SK-N-SH (cell line): ENCODE measurements at regions not wholly inside any gene's neighbourhood (a gene's known extent, or its start where the extent isn't known, plus 50 kb on each side); places are given as distances from the start of the nearest gene placed in this dataset.

Experiments
- CTCF ChIA-PET: fragments of 300-600, 350-600 bp; formaldehyde crosslinking; extraction: SDS; loops from one replicate; lab custom pipeline; 2021; lab: Yijun Ruan, JAX
- POLR2A ChIA-PET: fragments of 350-600 bp; sonication (Branson Sonifier 250); formaldehyde crosslinking; extraction: SDS; loops from one replicate; lab custom pipeline; 2020; ENCODE audit warnings: antibody characterized with exemption, inconsistent platforms; lab: Yijun Ruan, JAX
- DNase-seq: peaks from one replicate; pipeline ENCODE4 v3.0.0; 2012
- H2AFZ ChIP-seq: fragments of 200-600 bp; sonication (generic); 2 replicates; pipeline ENCODE4 v1.8.1; 2016; ENCODE audit warnings: antibody characterized with exemption, mild to moderate bottlenecking, low read depth
- H3F3A ChIP-seq: fragments of 200-600 bp; sonication (generic); replicated peaks from 2 replicates; pipeline ENCODE3; 2016; ENCODE audit warnings: antibody characterized with exemption, mild to moderate bottlenecking; ENCODE audit not compliant: insufficient read depth
- H3K27ac ChIP-seq, 2 experiments: fragments of 200-500 bp in 1 of 2; fragments of 200-600 bp in 1 of 2; sonication (Bioruptor generic) in 1 of 2; sonication (generic), shearing (Covaris generic) in 1 of 2; 2 replicates each; pipeline versions ENCODE4 v1.5.1 to v1.6.1; 2014 to 2016; ENCODE audit warnings: low read depth in 2 of 2, inconsistent platforms in 1 of 2, low read length in 1 of 2, mild to moderate bottlenecking in 1 of 2, mixed read lengths in 1 of 2
- H3K27me3 ChIP-seq: fragments of 200-600 bp; sonication (generic), shearing (Covaris generic); 2 replicates; pipeline ENCODE4 v1.6.1; 2016; ENCODE audit warnings: mixed run types; ENCODE audit not compliant: insufficient read depth
- H3K36me3 ChIP-seq, 2 experiments: fragments of 200-500 bp in 1 of 2; fragments of 200-600 bp in 1 of 2; sonication (Bioruptor generic) in 1 of 2; sonication (generic) in 1 of 2; replicated peaks in 1 of 2; 2 replicates each; pipeline versions ENCODE3 to v1.5.1; 2014 to 2016; ENCODE audit warnings: low read length in 1 of 2, mild to moderate bottlenecking in 1 of 2; ENCODE audit not compliant: insufficient read depth in 2 of 2, control insufficient read depth in 1 of 2
- H3K4me1 ChIP-seq, 2 experiments: fragments of 200-500 bp in 1 of 2; fragments of 200-600 bp in 1 of 2; sonication (Bioruptor generic) in 1 of 2; sonication (generic), shearing (Covaris generic) in 1 of 2; 2 replicates each; pipeline versions ENCODE4 v1.5.1 to v1.6.1; 2014 to 2016; ENCODE audit warnings: low read depth in 1 of 2, low read length in 1 of 2, mixed run types in 1 of 2; ENCODE audit not compliant: insufficient read depth in 2 of 2, control insufficient read depth in 1 of 2
- H3K4me2 ChIP-seq: fragments of 200-600 bp; sonication (generic), shearing (Covaris generic); 2 replicates; pipeline ENCODE4 v1.6.1; 2017; ENCODE audit warnings: mixed run types
- H3K4me3 ChIP-seq, 2 experiments: fragments of 200-500 bp in 1 of 2; fragments of 200-600 bp in 1 of 2; sonication (Bioruptor generic) in 1 of 2; sonication (generic), shearing (Covaris generic) in 1 of 2; 2 replicates each; pipeline versions ENCODE4 v1.5.1 to v1.8.1; 2014 to 2016; ENCODE audit warnings: low read depth in 2 of 2, inconsistent platforms in 1 of 2, low read length in 1 of 2, mild to moderate bottlenecking in 1 of 2, mixed read lengths in 1 of 2, moderate library complexity in 1 of 2
- H3K79me2 ChIP-seq: fragments of 200-600 bp; sonication (generic); 2 replicates; pipeline ENCODE4 v1.8.1; 2017; ENCODE audit warnings: mild to moderate bottlenecking; ENCODE audit not compliant: insufficient read depth
- H3K9ac ChIP-seq: fragments of 200-600 bp; sonication (generic); 2 replicates; pipeline ENCODE4 v1.6.1; 2017; ENCODE audit warnings: mixed run types
- H3K9me2 ChIP-seq: fragments of 200-600 bp; sonication (generic); 2 replicates; pipeline ENCODE4 v1.6.1; 2017; ENCODE audit warnings: mixed run types
- H3K9me3 ChIP-seq: fragments of 200-600 bp; sonication (generic); 2 replicates; pipeline ENCODE4 v1.6.1; 2017; ENCODE audit warnings: mixed run types, mild to moderate bottlenecking, moderate library complexity
- H4K20me1 ChIP-seq: fragments of 200-600 bp; sonication (generic); 2 replicates; pipeline ENCODE4 v1.6.1; 2017; ENCODE audit warnings: mild to moderate bottlenecking, mixed run types; ENCODE audit not compliant: insufficient read depth
- CHD2 ChIP-seq: fragments of 150-350 bp; IDR thresholded peaks from 2 replicates; pipeline ENCODE4 v1.6.1; 2018; ENCODE audit warnings: low read length; ENCODE audit not compliant: partially characterized antibody
- GATA2 ChIP-seq: sonication (generic); formaldehyde crosslinking; IDR thresholded peaks from 2 replicates; pipeline ENCODE4 v1.5.0; 2020; ENCODE audit warnings: mild to moderate bottlenecking, missing genetic modification reagents
- MEF2A ChIP-seq: IDR thresholded peaks from 2 replicates; pipeline ENCODE4 v1.4.0; 2012; ENCODE audit warnings: low read depth, borderline replicate concordance
- NFIC ChIP-seq: IDR thresholded peaks from 2 replicates; pipeline ENCODE4 v1.4.0; 2012; ENCODE audit warnings: borderline replicate concordance
- RFX5 ChIP-seq: IDR thresholded peaks from 2 replicates; pipeline ENCODE4 v1.6.1; 2012; ENCODE audit warnings: mild to moderate bottlenecking, improper control_type of control experiment, low read length
- TCF12 ChIP-seq: IDR thresholded peaks from 2 replicates; pipeline ENCODE4 v1.4.0; 2012
- WGBS: methylation state at CpG from one replicate; pipeline ENCODE4 v1.1.6; 2017; ENCODE audit warnings: low lambda C conversion rate; 5-methylcytosine and 5-hydroxymethylcytosine counted together
- TF ChIP-seq, protein P1 (sequence below): IDR thresholded peaks from 2 replicates; pipeline ENCODE4 v1.6.1; 2012; ENCODE audit warnings: mild to moderate bottlenecking, low read depth, low read length, moderate library complexity
- TF ChIP-seq, protein P2 (sequence below): IDR thresholded peaks from 2 replicates; pipeline ENCODE4 v1.4.0; 2012; ENCODE audit warnings: low read depth, borderline replicate concordance
- TF ChIP-seq, protein P3 (sequence below): fragments of 150-350 bp; IDR thresholded peaks from 2 replicates; pipeline ENCODE4 v1.6.1; 2017; ENCODE audit warnings: antibody characterized with exemption, low read length, low read depth, borderline replicate concordance

DNA sequence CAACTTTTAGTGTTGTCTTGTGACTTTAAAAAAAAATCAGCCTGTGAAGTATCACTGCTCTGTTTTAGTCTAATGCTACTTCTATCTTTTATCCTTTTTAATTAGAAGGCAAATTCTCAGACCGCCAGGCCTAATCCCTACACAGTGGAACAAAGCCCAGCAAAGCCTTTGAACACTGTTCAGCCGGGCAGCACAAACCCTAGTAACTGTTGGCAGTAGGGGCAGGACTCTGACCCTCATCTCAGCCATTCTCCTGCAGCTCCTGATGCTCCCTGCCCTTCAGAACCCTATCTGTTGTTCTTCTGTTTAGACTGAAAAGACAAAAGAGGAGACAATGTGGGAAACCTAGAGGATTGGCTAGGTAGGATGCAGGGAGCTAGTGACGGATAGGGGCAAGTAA is 78.0 kb upstream of the OTX2 start (continued):
- TF ChIP-seq, protein P1, sequence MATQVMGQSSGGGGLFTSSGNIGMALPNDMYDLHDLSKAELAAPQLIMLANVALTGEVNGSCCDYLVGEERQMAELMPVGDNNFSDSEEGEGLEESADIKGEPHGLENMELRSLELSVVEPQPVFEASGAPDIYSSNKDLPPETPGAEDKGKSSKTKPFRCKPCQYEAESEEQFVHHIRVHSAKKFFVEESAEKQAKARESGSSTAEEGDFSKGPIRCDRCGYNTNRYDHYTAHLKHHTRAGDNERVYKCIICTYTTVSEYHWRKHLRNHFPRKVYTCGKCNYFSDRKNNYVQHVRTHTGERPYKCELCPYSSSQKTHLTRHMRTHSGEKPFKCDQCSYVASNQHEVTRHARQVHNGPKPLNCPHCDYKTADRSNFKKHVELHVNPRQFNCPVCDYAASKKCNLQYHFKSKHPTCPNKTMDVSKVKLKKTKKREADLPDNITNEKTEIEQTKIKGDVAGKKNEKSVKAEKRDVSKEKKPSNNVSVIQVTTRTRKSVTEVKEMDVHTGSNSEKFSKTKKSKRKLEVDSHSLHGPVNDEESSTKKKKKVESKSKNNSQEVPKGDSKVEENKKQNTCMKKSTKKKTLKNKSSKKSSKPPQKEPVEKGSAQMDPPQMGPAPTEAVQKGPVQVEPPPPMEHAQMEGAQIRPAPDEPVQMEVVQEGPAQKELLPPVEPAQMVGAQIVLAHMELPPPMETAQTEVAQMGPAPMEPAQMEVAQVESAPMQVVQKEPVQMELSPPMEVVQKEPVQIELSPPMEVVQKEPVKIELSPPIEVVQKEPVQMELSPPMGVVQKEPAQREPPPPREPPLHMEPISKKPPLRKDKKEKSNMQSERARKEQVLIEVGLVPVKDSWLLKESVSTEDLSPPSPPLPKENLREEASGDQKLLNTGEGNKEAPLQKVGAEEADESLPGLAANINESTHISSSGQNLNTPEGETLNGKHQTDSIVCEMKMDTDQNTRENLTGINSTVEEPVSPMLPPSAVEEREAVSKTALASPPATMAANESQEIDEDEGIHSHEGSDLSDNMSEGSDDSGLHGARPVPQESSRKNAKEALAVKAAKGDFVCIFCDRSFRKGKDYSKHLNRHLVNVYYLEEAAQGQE: no peak
- TF ChIP-seq NFIC (no peak), CHD2 (no peak), GATA2 (no peak), MEF2A (no peak), RFX5 (no peak)

DNA sequence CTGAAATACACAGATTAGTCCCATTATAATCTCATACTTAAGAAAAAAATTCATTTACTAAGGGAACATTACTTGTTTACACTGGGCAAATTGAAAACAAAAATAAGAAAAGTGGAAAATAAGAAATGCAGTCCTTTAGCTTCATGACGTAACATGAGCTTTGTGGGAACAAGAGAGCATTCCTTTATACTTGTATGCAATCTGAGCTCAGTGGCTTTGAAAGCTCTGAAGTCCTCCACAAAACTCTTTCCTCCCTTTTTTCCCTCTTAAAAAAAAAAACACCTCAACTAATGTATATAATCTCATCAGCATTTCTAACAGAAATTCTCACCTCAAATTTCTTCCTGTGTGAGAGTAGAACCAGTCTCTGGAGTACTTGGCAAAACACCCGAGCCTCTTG is 76.9 kb upstream of the OTX2 start:
- no peaks in the 10 kb centered on the region for H3K9me2 ChIP-seq
- ChIA-PET POLR2A (no interaction called here), CTCF (no interaction called here)

More for the DNA sequence above, 76.9 kb upstream of the OTX2 start:
- no peaks in the 10 kb centered on the region for H3K36me3 ChIP-seq
- H3K9ac ChIP-seq: no peak overlapping the region
- no peak for DNase-seq
- H3K9me3 ChIP-seq: no peaks in the 10 kb centered on the region
- no peak overlapping the region for H2AFZ ChIP-seq
- no peaks in the 10 kb centered on the region for H3K79me2 ChIP-seq
- WGBS: 3% methylated on average over 2 of the region's 2 CpGs
- TF ChIP-seq CHD2 (no peak), TCF12 (no peak)
- TF ChIP-seq, protein P2, sequence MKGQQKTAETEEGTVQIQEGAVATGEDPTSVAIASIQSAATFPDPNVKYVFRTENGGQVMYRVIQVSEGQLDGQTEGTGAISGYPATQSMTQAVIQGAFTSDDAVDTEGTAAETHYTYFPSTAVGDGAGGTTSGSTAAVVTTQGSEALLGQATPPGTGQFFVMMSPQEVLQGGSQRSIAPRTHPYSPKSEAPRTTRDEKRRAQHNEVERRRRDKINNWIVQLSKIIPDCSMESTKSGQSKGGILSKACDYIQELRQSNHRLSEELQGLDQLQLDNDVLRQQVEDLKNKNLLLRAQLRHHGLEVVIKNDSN: no peak
- TF ChIP-seq, protein P3, sequence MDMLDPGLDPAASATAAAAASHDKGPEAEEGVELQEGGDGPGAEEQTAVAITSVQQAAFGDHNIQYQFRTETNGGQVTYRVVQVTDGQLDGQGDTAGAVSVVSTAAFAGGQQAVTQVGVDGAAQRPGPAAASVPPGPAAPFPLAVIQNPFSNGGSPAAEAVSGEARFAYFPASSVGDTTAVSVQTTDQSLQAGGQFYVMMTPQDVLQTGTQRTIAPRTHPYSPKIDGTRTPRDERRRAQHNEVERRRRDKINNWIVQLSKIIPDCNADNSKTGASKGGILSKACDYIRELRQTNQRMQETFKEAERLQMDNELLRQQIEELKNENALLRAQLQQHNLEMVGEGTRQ: no peak
- H3K27me3 ChIP-seq: no peaks in the 10 kb centered on the region
- no peak overlapping the region for H3K4me2 ChIP-seq
- no peak overlapping the region for H3K27ac ChIP-seq
- no peaks in the 10 kb centered on the region for H4K20me1 ChIP-seq
- no peaks in the 10 kb centered on the region; a peak in 1 of 4 replicates for H3K4me1 ChIP-seq
- no peak overlapping the region for H3K4me3 ChIP-seq
- no peaks in the 10 kb centered on the region for H3F3A ChIP-seq
